HG02571 (cell line): ENCODE measurements at regions not wholly inside any gene's neighbourhood (a gene's known extent, or its start where the extent isn't known, plus 50 kb on each side); places are given as distances from the start of the nearest gene placed in this dataset.
"Not testable (repeated sequence)": the region's sequence is repeated elsewhere in the genome, so short reads cannot be mapped to it uniquely, and the experiment has no call there.

ENCODE experiments used
- ATAC-seq: cut with Tn5 transposase; IDR thresholded peaks from one replicate; pipeline ENCODE4 v1.9.1; 2021; ENCODE audit warnings: mild to moderate bottlenecking, moderate library complexity; ENCODE audit not compliant: unreplicated experiment

GRCh38 chr6:169019727-169020491 lies 233.7 kb downstream of the THBS2 start:
- ATAC-seq, result no peak

- ATAC-seq, result no peak
Observed at GRCh38 chr6:169019111-169019510, 234.5 kb downstream of the THBS2 start.

GRCh38 chr6:169016758-169017157 lies 236.9 kb downstream of the THBS2 start:
- ATAC-seq, result no peak

DNA sequence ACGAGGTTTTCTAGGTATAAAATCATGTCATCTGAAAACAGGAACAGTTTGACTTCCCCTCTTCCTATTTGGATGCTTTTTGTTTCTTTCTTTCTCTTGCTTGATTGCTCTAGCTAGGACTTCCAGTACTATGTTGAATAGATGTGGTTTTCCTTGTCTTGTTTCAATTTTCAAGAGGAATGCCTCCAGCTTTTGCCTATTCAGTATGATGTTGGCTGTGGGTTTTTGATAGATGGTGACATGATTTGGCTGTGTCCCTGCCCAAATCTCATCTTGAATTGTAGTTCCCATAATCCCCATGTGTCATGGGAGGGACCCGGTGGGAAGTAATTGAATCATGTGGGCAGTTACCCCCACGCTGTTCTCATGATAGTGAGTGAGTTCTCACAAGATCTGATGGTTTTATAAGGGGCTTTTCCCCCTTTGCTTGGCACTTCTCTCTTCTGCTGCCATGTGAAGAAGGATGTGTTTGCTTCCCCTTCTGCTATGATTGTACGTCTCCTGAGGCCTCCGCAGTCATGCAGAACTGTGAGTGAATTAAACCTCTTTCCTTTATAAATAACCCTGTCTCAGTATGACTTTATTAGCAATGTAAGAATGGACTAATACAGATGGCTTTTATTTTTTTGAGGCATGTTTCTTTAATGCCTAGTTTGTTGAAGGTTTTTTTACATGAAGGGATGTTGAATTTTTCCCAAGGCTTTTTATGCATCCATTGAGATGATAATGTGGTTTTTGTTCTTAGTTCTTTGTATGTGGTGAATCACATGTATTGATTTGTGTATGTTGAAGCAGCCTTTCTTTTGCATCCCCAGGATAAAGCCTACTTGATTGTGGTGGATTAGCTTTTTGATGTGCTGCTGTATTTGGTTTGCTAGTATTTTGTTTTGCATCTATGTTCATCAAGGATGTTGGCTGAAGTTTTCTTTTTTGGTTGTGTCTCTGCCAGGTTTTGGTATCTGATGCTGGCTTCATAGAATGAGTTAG lies 239.1 kb downstream of the THBS2 start:
- no peak for ATAC-seq

DNA sequence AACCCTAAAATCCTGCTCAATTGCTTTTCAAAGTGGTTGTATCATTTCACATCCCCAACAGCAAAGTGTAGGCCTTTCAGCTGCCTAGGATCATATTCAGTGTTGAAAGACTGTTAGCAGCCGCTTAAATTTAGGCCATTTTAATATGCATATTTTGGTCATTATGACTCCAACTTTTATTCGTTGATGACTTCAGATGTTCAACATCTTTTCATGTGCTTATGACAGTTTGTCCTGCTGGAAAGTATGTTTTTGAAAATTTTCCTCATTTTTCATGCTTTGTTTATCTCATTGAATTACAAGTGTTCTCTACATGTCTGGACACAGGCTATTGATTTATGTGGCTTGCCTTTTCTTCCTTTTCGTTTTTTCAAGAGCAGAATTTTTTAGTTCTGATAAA lies 244.0 kb downstream of the THBS2 start:
- ATAC-seq, result no peak

DNA sequence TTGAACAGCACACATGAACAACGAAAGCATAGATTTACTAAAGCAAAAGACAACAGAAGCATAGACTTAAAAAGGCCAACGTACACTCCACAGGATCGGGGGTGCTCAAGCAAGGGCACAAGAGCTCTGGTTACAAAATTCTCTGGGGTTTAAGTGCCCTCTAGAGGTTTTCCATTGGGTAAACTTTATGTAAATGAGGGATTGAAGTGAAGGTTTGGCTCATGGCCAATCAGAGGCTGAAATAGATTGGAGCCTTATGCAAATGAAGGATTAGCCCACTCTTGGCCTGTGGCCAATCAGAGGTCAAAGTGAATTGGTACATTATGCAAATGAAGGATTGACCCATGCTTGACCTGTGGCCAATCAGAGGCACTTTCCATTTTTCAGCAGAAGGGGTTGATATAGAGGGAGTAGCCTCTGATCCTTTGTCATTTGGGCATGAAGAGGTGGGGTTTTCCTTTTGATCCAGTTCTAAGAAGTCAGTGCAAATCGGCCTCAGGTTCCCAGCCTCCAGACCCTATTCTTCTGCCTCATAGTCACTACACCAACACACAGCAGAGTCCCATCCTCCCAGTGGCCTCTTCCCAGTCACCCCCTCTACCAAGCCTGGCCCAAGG lies 244.9 kb downstream of the THBS2 start:
- no peak for ATAC-seq

DNA sequence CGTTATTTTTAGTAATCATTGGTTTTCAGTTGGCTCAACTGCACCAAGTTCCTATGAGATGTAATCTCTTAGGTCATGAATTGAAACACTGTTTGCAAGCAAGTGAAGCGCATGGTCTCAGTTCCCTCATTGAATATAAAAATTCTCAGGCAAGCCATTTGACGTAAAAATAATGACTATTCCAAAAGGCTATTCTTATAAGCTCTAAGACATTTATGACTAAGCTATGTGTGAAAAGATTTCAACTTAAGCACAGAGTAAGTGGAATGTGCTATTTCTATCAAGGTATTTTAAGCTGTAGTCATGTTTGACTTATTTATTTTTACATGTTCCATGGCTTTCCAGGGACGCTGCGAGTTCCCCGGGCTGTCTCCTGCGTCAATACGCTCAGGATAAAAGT lies 248.5 kb downstream of the THBS2 start:
- no peak for ATAC-seq

DNA sequence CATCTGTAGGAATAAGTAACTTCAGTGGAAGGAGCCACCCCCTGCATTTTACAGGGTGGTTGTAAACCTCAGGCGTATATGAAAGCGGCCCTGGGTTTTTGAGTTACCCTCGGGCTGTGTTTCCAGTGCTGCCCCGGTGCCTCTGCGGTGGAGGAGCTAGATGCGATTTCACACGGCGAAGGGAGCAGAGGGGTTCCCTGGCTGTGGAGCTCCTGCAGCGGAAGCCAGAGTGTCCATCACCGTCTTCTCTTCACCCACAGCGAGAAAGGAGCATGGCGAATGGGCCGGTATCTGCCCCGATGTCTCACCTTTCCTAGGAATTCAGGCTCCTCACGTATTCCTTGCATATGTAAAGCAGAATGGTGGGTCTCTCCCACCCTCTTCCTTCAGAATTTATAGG lies 253.6 kb downstream of the THBS2 start:
- ATAC-seq, result no peak

GRCh38 chr6:168999392-168999791 lies 254.3 kb downstream of the THBS2 start:
- no peak for ATAC-seq

GRCh38 chr6:168996356-168996625 lies 257.4 kb downstream of the THBS2 start:
- no peak for ATAC-seq

DNA sequence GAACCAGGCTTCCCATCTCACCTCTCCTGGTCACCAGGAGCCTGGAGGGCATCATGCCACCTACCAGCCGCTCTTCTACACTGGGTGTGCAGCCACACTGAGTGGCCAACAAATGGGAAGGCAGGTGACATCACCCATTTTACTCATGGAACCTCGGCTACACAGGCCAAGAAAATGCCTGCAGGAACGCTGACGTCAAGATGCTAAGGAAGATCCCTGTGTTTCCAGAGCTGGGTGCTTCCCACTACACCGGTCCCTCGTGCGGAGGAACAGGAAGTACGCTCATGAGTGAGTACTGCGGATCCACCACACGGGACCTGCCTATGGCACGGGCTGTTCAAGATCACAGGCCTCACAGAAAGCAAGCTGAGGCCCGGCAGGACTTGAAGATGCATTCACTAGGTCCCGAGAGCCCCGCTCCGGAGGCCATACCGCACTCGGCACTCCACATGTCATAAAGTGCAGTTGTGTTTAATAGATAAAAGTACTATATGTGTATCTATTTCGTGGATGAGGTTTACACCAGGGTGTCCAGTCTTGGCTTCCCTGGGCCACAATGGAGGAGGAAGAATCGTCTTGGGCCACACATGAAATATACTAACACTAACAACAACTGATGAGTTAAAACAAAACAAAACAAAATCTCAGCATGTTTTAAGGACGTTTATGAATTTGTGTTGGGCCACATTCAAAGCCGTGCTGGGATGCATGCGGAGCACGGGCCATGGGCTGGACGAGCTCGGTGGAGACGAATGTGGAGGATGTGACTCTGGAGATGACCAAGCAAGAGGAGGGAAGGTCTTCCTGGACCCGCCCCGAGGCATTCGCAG lies 257.9 kb downstream of the THBS2 start:
- ATAC-seq, result no peak

GRCh38 chr6:168994956-168995355 lies 258.7 kb downstream of the THBS2 start:
- no peak for ATAC-seq

GRCh38 chr6:168992446-168993144 lies 261.1 kb downstream of the THBS2 start:
- ATAC-seq, result no peak

- not testable (repeated sequence) for ATAC-seq
Observed at GRCh38 chr6:168991695-168992094, 262.0 kb downstream of the THBS2 start.

GRCh38 chr6:168990019-168990751 lies 263.5 kb downstream of the THBS2 start:
- no peak for ATAC-seq

DNA sequence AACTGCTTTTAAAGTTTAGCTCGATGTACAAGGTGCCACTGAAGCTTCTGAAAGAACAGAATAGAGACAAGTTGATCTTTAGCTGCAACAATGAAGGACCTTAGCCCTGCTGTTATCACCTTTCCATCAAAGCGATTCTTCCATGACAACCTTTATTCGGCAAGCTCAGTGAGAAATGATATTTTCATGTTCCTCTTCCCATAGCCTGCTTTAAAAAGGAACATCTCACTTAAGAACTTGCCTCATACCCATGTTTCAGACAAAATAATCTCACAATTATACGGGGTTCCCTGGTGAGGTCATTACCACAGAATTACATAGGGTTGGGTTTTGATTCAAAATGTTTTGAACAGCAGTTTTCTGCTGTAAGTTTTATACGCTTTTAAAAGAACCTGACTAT lies 264.2 kb downstream of the THBS2 start:
- ATAC-seq, result no peak

GRCh38 chr6:168988801-168989200 lies 264.8 kb downstream of the THBS2 start:
- ATAC-seq, result no peak

- ATAC-seq, result no peak
Observed at GRCh38 chr6:168988280-168988679, 265.4 kb downstream of the THBS2 start.

GRCh38 chr6:168985705-168986104 lies 267.9 kb downstream of the THBS2 start:
- ATAC-seq, result no peak

DNA sequence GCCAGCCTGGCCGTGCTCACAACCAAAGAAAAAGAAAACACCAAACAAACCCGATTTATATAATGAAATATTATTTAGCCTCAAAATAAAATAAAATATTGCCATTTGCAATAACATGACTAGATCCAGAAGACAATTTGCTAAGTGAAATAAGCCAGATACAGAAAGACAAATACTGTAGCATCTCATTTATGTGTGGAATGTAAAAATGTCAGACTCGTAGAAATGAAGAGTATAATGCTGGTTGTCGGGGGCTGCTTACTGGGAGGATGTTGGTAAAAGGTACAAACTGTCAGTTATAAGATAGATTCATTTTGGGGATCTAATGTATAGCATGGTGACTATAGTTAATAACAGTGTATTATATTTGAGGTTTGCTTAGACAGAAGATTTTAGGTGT lies 269.7 kb downstream of the THBS2 start:
- no peak for ATAC-seq
